Upper lobe of left lung (tissue), 6 donors: ENCODE measurements at regions not wholly inside any gene's neighbourhood (a gene's known extent, or its start where the extent isn't known, plus 50 kb on each side); places are given as distances from the start of the nearest gene placed in this dataset.
A peak's percentile ranks its signal among the peaks of the same experiment; 100 is the strongest.
"Not testable (repeated sequence)": the region's sequence is repeated elsewhere in the genome, so short reads cannot be mapped to it uniquely, and the experiment has no call there.

Source experiments
- ATAC-seq, 2 donors: fragments of 200-7000 bp; cut with Tn5 transposase; one replicate each; pipeline ENCODE4 v1.9.1; 2022; ENCODE audit warnings: mild to moderate bottlenecking in 2 of 2, moderate library complexity in 2 of 2; ENCODE audit not compliant: low FRiP score in 2 of 2
- DNase-seq, 2 donors: peaks; one replicate each; pipeline ENCODE4 v3.0.0-alpha.2; 2019 to 2020
- H3K27ac ChIP-seq, 4 donors: fragments of 200-600 bp; sonication (generic); one replicate each; pipeline ENCODE4 v1.5.1; 2016 to 2019
- H3K27me3 ChIP-seq, 4 donors: fragments of 200-600 bp; sonication (generic); one replicate each; pipeline ENCODE4 v1.5.1; 2017 to 2019
- H3K36me3 ChIP-seq, 4 donors: fragments of 200-600 bp; sonication (generic); one replicate each; pipeline ENCODE4 v1.5.1; 2016 to 2019
- H3K4me1 ChIP-seq, 4 donors: fragments of 200-600 bp; sonication (generic); one replicate each; pipeline ENCODE4 v1.5.1; 2018 to 2019
- H3K4me3 ChIP-seq, 4 donors: fragments of 200-600 bp; sonication (generic); one replicate each; pipeline ENCODE4 v1.5.1; 2017 to 2019; ENCODE audit warnings: mild to moderate bottlenecking in 2 of 4, moderate library complexity in 1 of 4
- H3K9me3 ChIP-seq, 4 donors: fragments of 200-600 bp; sonication (generic); one replicate each; pipeline ENCODE4 v1.5.1; 2018 to 2019
- EP300 ChIP-seq, 4 donors: sonication (generic); formaldehyde crosslinking; IDR thresholded peaks; one replicate each; pipeline ENCODE4 v1.5.1; 2017; ENCODE audit warnings: antibody characterized with exemption in 4 of 4, control low read depth in 2 of 4
- POLR2A ChIP-seq, 4 donors: fragments of 450-650 bp; IDR thresholded peaks; one replicate each; pipeline ENCODE4 v1.5.1; 2016 to 2017; ENCODE audit warnings: antibody characterized with exemption in 4 of 4, mild to moderate bottlenecking in 2 of 4
- POLR2AphosphoS5 ChIP-seq, 2 donors: sonication (generic); formaldehyde crosslinking; IDR thresholded peaks; one replicate each; pipeline ENCODE4 v1.5.1; 2017; ENCODE audit warnings: antibody characterized with exemption in 2 of 2
- WGBS, 2 donors: methylation state at CpG; one replicate each; pipeline ENCODE4 v1.1.5; 2017 to 2018; 5-methylcytosine and 5-hydroxymethylcytosine counted together
- TF ChIP-seq, protein P1 (sequence below), 6 experiments: fragments of 450-650 bp in 4 of 6; fragments of 200-600 bp in 2 of 6; sonication (generic) in 2 of 6; IDR thresholded peaks; one replicate each; pipeline ENCODE4 v1.5.1; 2016 to 2019; ENCODE audit warnings: antibody characterized with exemption in 6 of 6
- donor health status: DM: no; HTN: no; CAD: no; lungs with moderate emphysema.
- donor health status: DM: no; HTN: yes; CAD: no; lungs with severe emphysema.

DNA sequence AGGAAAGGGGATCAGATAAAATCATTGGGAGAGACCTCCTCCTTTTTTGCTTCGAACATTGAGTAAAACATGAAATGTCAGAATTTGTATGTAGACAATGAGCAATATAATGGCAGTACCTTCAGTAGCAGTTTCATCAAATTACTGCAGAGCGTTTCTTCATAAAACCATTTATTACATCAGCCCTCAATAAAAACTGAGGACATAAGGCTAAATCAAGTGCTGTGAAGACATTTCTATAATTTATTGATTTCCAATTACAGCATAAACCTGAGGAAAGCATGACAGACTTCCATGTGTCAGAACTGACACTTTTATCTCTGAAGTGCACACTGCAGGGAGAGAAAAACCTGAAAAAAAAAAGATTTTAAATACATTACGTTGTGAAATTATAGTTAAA is 172.6 kb upstream of the ZNF804B start:
- no peak for TF ChIP-seq POLR2A (IDR thresholded peaks at IDR 0.05)
- no peak for TF ChIP-seq POLR2AphosphoS5 (IDR thresholded peaks at IDR 0.05)
- TF ChIP-seq EP300 (IDR thresholded peaks at IDR 0.05): no peak
- TF ChIP-seq, protein P1, sequence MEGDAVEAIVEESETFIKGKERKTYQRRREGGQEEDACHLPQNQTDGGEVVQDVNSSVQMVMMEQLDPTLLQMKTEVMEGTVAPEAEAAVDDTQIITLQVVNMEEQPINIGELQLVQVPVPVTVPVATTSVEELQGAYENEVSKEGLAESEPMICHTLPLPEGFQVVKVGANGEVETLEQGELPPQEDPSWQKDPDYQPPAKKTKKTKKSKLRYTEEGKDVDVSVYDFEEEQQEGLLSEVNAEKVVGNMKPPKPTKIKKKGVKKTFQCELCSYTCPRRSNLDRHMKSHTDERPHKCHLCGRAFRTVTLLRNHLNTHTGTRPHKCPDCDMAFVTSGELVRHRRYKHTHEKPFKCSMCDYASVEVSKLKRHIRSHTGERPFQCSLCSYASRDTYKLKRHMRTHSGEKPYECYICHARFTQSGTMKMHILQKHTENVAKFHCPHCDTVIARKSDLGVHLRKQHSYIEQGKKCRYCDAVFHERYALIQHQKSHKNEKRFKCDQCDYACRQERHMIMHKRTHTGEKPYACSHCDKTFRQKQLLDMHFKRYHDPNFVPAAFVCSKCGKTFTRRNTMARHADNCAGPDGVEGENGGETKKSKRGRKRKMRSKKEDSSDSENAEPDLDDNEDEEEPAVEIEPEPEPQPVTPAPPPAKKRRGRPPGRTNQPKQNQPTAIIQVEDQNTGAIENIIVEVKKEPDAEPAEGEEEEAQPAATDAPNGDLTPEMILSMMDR (IDR thresholded peaks at IDR 0.05): no peak
- WGBS, 2 donors: 75 to 76% methylated on average over 3 of the region's 3 CpGs
- DNase-seq (no peak), ATAC-seq (no peak)
- Histone ChIP-seq H3K4me1 (no peaks in the 10 kb centered on the region), H3K9me3 (no peaks in the 10 kb centered on the region), H3K27me3 (no peaks in the 10 kb centered on the region), H3K4me3 (no peak overlapping the region), H3K36me3 (no peaks in the 10 kb centered on the region), H3K27ac (no peak overlapping the region)

DNA sequence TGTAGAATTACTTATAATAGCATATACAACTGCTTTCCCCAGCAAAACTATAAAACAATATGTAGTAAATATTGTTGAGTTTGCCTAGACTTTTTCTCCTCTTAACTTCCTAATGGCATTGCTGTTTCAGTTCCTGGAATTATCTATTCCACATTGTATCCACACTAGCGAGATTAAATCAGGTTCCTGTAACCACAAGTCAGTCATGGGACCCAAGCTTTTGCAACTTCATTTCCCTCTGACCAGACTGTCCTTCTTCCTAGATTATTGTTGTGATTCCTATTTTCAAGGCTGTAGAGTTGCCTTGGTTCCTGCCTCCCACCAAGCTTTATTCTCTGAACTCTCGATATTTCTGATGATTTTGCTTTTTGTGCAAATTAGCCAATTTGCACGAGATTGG is 173.3 kb upstream of the ZNF804B start:
- no peaks in the 10 kb centered on the region for H3K4me1 ChIP-seq
- H3K27me3 ChIP-seq: no peaks in the 10 kb centered on the region
- no peak for TF ChIP-seq POLR2A (IDR thresholded peaks at IDR 0.05)
- no peak for TF ChIP-seq POLR2AphosphoS5 (IDR thresholded peaks at IDR 0.05)
- TF ChIP-seq EP300 (IDR thresholded peaks at IDR 0.05): no peak
- TF ChIP-seq, protein P1 (IDR thresholded peaks at IDR 0.05): no peak
- no peak overlapping the region for H3K27ac ChIP-seq
- no peaks in the 10 kb centered on the region for H3K9me3 ChIP-seq
- DNase-seq (no peak), ATAC-seq (no peak)
- 60 to 68% methylated on average over 3 of the region's 3 CpGs for WGBS, 2 donors
- H3K36me3 ChIP-seq: no peaks in the 10 kb centered on the region
- H3K4me3 ChIP-seq: no peak overlapping the region

DNA sequence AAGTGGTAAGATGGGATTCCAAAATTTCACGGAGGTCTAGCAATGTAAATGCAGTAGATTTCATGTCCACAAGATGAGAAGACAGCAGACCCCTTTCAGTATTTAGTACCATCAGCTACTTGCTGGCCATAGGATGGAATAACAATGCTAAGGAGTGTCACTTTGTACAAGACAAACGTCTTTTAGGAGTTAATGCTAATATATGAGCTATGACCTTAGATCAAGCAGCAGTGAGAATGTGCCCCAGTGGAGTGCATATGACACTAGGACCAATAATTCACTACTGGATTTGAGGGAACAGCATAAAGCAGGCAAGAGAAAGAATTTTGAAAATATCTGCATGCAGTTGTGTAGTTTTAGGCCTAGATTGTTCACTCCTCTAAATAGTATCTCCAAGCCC is 182.8 kb upstream of the ZNF804B start:
- Histone ChIP-seq H3K36me3 (no peaks in the 10 kb centered on the region), H3K4me1 (no peaks in the 10 kb centered on the region), H3K4me3 (no peak overlapping the region), H3K27ac (no peak overlapping the region), H3K27me3 (no peaks in the 10 kb centered on the region), H3K9me3 (no peaks in the 10 kb centered on the region)
- TF ChIP-seq EP300 (IDR thresholded peaks at IDR 0.05): no peak
- no peak for TF ChIP-seq POLR2A (IDR thresholded peaks at IDR 0.05)
- TF ChIP-seq, protein P1 (IDR thresholded peaks at IDR 0.05): no peak
- no peak for TF ChIP-seq POLR2AphosphoS5 (IDR thresholded peaks at IDR 0.05)
- WGBS, 2 donors: 59 to 66% methylated on average over 2 of the region's 2 CpGs
- DNase-seq: no peak
- no peak for ATAC-seq

DNA sequence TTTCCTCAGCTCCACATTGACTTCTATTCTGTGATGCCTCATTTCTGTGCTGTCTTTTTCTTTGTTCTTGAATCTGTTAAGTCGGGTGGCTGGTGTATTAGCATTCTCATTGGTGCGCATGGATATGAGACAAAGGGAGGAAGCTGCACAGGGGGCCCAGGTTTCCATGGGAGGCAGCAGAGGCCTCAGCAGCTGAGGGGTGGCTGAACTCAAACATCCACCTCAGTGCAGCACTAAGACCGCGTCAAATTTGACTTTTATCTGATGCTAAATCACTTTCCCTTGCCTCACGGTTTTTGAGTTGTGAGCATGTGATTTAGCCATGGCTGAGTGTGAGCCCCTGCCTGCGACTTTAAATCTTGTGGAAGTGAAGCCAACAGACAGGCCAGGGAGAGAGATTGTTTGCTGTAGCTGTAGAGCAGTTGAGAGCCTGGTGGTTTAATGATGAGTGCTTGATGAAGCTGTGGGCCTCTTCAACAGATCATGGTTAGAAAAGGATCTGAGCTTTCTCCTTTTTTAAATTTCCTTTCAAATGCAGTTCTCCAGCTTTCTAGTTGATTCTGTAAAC is 193.3 kb upstream of the ZNF804B start:
- TF ChIP-seq POLR2A (IDR thresholded peaks at IDR 0.05) (no peak), POLR2AphosphoS5 (IDR thresholded peaks at IDR 0.05) (no peak), EP300 (IDR thresholded peaks at IDR 0.05) (no peak)
- TF ChIP-seq, protein P1 (IDR thresholded peaks at IDR 0.05): no peak
- Histone ChIP-seq H3K4me3 (no peak overlapping the region), H3K4me1 (no peaks in the 10 kb centered on the region), H3K9me3 (no peaks in the 10 kb centered on the region), H3K27me3 (no peaks in the 10 kb centered on the region), H3K36me3 (no peaks in the 10 kb centered on the region), H3K27ac (no peak overlapping the region)
- DNase-seq: no peak
- no peak for ATAC-seq
- 64% methylated on average over 6 of the region's 6 CpGs for WGBS, 2 donors

DNA sequence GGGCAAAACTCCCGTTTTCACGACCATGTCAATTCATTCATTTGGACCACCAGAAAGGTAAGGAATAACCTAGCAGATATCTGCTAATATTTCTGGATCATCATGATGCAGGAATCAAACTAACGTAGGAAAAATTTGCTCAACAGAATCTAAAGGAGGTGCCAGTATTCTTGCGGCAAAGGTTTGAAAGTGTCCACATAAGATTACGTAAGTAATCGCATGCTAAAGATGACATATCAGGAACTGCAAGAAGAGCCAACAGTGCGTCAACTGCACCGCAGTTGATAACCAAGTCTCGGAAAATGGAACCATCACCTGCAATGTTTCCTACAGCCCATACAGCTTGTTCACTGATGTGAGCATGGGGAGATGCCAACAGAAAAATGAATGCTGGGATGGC is 194.1 kb upstream of the ZNF804B start:
- 92 to 94% methylated on average over 9 of the region's 9 CpGs for WGBS, 2 donors

DNA sequence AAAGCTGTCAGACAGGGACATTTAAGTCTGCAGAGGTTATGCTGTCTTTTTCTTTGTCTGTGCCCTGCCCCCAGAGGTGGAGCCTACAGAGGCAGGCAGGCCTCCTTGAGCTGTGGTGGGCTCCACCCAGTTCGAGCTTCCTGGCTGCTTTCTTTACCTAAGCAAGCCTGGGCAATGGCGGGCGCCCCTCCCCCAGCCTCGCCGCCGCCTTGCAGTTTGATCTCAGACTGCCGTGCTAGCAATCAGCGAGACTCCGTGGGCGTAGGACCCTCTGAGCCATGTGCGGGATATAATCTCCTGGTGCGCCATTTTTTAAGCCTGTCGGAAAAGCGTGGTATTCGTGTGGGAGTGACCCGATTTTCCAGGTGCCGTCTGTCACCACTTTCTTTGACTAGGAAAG is 203.1 kb upstream of the ZNF804B start:
- not testable (repeated sequence) for H3K27ac ChIP-seq, H3K9me3 ChIP-seq, H3K4me3 ChIP-seq, H3K4me1 ChIP-seq, H3K36me3 ChIP-seq, H3K27me3 ChIP-seq, ATAC-seq
- DNase-seq: peak in 1 of 2 donors; percentile 56
- WGBS, 2 donors: 90 to 99% methylated on average over 16 to 17 of the region's 17 CpGs

More for the DNA sequence above, 194.1 kb upstream of the ZNF804B start:
- no peaks in the 10 kb centered on the region for H3K27me3 ChIP-seq
- H3K4me3 ChIP-seq: no peak overlapping the region
- no peaks in the 10 kb centered on the region for H3K36me3 ChIP-seq
- DNase-seq: no peak
- no peaks in the 10 kb centered on the region for H3K9me3 ChIP-seq
- no peak overlapping the region for H3K27ac ChIP-seq
- no peak for ATAC-seq
- TF ChIP-seq POLR2AphosphoS5 (IDR thresholded peaks at IDR 0.05) (no peak), POLR2A (IDR thresholded peaks at IDR 0.05) (no peak), EP300 (IDR thresholded peaks at IDR 0.05) (no peak)
- TF ChIP-seq, protein P1 (IDR thresholded peaks at IDR 0.05): no peak
- no peaks in the 10 kb centered on the region for H3K4me1 ChIP-seq

DNA sequence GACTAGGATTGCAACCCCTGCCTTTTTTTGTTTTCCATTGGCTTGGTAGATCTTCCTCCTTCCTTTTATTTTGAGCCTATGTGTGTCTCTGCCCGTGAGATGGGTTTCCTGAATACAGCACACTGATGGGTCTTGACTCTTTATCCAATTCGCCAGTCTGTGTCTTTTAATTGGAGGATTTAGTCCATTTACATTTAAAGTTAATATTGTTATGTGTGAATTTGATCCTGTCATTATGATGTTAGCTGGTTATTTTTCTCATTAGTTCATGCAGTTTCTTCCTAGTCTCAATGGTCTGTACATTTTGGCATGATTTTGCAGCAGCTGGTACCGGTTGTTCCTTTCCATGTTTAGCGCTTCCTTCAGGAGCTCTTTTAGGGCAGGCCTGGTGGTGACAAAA is 204.7 kb upstream of the ZNF804B start:
- not testable (repeated sequence) for H3K4me1 ChIP-seq, H3K36me3 ChIP-seq, H3K27ac ChIP-seq, H3K27me3 ChIP-seq, H3K4me3 ChIP-seq, ATAC-seq, DNase-seq, H3K9me3 ChIP-seq
- 87 to 92% methylated on average over 4 of the region's 4 CpGs for WGBS, 2 donors
